Hypothalamus (tissue), 51 donors: ENCODE measurements at regions not wholly inside any gene's neighbourhood (a gene's known extent, or its start where the extent isn't known, plus 50 kb on each side); places are given as distances from the start of the nearest gene placed in this dataset.

Experiments used
- DNase-seq, 51 donors: peaks; one replicate each; lab custom pipeline; 2025; lab: John Stamatoyannopoulos, UW

DNA sequence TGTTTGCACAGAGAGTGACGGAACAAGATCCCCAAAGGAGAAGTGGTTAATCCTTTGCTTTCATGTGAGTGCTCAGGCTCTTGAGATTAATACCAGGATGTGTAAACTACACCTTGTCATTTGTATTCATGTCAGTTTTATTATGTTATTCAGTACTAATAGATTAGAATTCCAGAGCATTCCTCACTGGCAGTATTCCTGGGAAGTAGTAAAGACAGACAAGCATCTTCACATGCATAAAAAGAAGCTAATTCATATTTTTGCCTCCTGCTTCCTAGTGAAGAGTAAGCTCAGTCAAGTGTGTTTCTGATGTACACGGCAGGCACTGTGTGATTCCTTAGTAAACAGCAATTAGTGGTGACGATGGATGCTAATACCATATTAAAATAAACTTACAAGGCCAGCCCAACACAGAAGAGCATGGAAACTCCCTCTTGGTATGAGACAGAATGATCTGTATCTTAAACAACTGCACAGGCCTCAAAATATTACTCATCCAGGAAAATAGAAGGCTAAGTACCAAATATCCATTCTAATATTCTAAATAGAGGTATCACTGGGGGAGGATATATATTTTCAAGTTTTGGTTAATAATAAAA is 336.8 kb upstream of the MCTP2 start:
- no peak for DNase-seq

DNA sequence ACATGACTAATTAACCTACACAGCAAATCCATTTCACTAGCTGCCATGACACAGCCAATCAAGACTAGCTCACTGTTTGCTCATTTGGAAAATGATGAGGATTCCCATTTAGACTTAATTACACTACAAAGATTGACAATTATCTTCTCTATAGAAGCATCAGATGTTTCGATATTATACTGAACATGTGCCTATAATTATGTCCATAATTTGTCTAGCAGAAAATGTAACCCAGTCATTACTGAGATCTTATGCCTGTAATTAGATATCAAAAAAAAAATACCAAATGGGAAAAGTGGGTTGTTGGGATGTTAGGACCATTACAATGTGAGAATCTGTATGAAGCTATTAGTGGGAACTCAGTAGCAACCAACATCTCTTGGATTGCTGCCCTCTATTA is 344.2 kb upstream of the MCTP2 start:
- DNase-seq, result no peak

DNA sequence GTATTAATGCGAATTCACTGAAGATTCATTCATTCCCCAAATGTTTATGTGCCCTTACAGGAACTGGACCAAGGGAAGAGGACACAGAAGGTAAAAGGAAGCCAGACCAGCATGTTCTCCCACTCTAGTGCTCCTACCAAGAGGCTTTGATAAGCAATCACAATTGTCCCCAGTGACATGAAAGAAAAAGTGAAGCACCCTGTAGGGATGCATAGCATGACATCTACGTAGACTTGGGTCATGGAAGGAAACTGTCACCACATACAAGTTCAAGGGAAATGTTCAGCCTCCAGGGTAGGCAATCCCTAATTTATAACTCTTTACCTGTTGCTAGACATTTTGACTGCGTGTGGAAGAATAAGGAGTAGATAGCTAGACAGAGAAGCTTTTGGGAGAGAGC is 348.6 kb upstream of the MCTP2 start:
- no peak for DNase-seq

DNA sequence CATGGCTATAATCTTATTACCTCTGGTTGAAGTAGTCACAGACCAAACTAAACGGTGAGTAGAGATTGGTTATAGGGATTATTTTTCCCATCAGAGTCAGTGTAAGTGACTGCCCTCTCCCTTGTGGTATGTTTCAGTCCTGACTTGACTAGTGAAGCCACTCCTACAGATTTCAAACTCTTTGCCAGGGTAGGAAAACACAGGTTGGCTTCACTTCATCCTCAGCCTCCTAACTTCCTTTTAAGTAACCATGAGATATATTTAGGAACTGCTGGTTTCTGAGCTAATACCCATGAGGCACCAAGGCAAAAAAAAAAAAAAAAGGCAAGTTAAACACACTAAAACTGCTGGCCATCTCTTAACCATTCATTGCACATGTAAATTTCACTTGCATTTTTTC is 349.2 kb upstream of the MCTP2 start:
- no peak for DNase-seq

DNA sequence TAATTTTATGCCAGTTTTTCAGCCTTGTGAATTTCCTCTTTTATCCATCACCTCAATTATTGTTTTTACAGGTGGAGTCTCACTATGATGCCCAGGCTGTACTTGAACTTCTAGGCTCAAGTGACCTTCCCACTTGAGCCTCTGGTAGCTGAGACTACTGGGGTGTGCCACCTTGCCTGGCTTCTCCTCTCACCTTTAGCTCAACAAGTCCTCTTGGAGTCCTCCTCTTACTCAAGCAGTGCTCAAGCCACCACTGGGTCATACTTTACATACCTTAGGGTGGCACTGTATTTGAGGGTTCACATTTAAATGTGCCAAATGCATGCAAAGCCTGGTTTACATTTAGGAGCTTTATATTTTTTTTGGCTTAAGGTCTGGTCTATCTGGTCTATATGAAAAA is 350.1 kb upstream of the MCTP2 start:
- DNase-seq, result no peak

DNA sequence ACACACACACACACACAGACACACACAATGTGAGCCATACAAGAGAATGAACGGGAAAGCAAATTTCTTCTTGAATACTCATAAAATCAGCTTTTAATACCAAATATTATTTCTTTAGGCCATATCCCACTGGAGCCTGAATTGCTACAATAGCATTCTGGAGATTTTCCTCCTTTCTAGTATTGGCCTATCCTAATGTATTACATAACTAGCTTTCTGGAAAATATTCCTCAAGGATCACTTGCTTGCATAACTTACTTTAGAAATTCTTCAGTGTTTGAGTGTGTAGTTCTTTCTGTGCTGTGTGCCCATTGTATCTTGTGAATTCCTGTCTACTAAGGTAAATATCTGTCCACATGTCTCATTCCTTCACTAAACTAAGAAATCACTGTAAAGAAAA is 351.0 kb upstream of the MCTP2 start:
- no peak for DNase-seq

DNA sequence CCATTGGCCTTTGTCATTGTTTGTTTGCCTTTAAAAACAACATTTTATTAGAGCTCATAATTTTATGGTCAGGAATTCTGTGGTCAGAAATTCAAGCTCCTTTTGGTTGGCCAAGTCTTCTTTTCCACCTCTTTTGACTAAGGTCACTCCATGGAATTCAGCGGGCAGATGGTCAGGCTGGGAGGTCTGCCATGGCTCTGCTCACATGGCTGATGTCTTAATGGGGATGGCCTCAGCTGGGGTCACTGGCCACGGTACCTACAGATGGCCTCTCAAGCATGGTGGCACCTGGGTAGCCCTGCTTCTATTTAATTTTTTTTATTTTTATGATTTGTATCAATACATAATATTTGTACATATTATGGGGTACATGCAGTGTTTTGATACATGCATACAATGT is 360.8 kb upstream of the MCTP2 start:
- no peak for DNase-seq

DNA sequence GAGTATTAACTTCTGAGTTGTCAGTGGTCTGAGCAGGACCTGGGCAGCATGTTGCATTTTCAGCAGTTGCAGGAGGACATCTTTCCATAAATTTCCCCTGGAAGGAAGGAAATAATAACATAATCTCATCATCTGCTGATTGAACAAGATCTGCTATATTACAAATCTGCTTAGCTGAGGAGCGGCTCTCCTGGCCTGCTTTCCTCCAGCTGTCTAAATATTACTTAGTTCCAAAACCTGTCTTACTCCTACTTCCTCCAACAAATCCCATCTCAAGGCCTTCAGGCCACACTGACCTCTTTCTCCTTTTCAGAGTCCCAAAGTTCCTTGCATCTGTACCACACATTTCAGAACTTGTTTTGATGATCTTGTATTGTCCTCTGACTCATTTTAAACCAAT is 364.4 kb upstream of the MCTP2 start:
- no peak for DNase-seq

DNA sequence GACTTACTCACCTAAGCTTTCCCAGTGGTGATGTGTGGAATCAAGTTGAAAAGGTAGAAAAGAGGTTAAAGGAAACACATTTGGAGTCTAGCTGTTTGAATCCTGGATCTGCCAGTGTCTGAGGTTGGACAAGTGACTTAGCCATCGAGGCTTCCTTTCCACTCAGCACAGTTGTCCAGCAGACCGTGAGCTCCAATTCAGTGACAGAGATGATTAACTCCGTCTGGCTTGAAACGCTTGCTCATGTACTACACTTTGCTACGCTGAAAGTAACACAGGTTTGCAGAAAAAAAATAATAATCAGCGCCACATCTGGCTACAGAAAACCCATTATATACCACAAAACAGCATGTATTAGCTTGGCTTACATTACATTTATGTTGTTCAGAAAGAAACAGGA is 364.9 kb upstream of the MCTP2 start:
- no peak for DNase-seq

DNA sequence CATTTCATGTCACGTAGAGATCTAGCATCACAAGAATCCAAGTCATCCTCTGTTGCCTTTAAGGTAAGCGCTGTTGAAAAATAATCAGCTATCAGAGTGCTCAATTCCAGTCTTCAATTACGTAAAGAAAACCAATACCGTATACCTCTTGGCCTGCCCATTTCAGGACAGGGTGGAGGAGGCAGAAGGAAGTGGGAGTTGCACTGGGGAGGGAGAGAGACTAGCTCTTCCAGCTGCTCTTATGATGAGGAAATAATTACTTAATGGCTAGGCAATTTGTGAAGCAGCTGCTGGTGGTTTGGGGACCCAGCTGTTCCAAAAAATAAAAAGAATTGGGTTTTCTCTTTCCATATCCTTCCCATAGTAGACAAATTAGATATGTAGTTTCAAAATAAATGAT is 365.8 kb upstream of the MCTP2 start:
- DNase-seq, result no peak

DNA sequence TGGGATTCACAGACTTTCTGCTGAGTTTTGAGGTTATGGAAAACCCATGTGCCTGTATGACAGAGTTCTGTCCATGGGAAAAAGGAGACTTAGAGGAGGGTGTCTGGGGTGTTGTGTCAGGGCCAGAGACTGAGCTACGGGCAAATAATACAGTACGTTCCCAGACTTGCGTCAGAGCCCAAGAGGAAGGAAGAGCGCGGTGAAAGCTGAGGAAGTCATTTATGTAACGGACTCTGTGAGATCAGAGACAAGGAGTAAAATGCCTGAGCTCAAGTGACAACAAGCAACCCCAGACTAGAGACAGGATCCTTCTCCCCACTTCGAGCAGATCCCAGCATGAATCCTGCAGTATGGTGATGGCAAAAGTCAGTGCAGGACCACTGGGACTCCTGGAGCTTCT is 368.6 kb upstream of the MCTP2 start:
- peak in 11 of 51 donors; percentile 1 to 23 (median 5) for DNase-seq

DNA sequence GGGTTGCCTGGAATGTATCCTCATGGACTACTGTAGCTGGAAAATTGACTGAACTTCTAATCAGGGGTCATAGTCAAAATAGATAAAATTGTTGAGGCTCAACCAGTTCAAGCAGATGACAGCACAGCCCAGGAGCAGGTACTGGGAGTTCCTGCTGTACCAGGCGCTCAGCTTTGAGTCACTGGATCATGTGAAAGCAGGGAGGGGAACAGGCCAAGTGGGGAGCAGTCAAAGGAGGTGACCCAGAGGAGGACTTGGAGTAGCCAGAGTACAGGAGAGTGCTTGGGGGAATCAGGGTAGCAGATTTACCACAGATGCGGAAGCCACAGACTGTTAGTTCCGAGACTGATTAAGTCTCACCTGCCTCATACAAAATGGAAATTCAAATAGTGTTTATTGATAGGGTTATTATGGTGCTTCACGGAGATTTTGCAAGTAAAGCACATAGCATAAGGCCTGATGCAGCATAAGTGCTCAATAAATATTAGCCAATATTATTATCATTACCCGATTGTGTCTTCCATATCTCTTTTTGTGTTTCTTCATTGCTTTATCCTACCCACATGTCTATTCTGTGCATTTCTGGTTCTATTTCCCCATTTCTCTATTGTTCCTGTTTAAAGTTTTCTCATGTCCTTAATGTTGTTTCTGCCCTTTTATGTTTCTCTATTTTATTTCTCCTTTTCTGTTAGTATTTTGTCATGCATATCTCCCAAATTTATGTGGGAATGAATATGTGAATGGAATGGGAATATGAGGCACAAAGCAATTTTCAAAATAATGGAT is 369.2 kb upstream of the MCTP2 start:
- peak in 2 of 51 donors; percentile 2 for DNase-seq

DNA sequence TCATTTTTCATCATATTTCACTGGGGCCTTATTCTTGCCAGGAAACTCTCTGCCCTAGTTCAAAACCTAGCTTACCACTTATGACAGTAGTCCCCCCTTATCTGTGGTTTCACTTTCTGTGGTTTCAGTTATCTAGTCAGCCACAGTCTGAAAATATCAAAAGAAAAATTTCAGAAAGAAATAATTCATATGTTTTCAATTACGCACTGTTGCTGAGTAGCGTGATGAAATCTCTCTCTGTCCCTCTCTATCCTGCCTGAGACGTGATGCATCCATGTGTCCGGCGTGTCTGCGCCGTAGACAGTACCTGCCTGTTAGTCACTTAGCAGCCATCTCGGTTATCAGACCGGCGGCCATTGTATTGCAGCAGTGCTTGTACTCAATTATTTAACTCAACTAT is 369.9 kb upstream of the MCTP2 start:
- DNase-seq, result no peak

DNA sequence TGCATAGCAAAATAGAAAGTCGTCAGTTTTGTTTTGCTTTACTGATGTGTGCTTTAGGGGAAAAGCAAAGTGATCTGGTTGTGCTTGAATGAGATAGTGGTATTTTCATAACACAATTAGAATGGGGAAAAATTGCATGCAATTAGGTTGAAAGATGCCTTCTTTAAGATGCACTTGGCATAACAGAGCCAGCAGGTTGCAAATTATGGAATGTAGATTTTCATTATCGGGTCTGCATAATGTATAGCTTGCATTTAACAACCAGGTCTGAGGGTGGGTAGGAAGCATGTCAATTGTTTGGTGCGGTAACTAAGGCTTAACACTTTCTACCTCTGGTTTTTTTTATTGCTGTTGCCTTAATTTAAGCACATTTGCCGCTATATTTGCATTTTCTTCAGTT is 370.7 kb upstream of the MCTP2 start:
- no peak for DNase-seq

DNA sequence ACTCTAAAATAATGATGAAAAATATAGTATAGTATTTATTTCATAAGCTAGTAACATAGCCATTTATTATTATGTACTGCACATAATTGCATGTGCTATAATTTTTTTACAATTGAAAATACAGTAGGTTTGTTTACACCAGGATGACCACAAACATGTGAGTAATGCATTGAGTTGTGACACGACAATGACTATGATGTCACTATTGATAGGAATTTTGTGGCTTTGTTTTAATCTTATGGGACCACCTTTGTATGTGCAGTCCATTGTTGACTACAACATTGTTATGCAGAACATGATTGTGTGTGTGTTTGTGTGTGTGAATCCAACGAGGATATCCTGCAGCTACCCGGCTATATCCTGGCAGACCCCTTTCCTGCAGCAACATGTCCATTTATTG is 372.2 kb upstream of the MCTP2 start:
- no peak for DNase-seq

DNA sequence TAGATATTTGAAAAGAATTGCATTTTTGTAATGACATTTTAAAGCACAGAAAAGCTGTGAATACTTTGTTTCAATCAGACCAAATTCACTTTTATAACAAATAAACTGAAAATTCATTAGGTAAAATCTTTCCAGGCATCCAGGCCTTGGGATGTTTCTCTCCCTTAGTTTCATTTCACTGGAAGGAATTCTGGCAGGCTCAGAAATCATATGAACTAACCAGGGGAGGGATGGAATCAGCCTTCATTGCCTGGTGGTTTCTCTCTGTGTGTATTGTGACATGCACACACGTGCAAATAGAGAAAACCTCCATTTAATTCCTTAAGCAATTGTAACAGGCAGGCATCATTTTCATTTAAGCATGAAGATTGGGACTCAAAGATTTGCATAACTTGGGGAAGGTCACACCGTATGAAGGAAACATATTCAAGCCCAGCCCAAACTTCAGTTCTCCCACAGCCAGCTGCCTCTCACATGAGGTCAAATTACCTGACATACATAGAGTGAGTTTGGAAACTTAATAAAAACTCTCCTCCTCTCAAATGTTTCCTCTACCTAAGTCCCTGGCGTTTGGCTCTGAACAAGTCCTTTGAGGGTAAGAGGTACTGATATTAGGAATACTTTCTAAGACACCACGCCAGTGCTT is 376.1 kb upstream of the MCTP2 start:
- no peak for DNase-seq

DNA sequence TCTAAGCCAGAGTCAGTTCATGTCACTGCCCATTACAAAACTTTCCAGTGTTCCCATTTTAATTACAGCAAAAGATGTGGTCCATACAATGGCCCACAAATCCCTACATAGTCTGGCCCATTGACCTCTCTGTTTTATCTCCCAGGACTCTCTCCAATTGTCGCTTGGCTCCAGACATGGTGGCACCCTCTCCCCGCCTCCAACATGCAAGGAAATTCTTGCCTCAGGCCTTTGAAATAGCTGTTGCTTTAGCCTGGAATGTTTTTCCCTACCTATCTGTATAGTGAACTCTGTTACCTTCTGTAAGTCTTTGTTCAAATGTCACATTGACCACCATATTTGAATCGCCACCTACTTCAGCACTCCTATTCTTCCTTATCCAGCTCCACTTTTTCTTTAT is 377.3 kb upstream of the MCTP2 start:
- no peak for DNase-seq

DNA sequence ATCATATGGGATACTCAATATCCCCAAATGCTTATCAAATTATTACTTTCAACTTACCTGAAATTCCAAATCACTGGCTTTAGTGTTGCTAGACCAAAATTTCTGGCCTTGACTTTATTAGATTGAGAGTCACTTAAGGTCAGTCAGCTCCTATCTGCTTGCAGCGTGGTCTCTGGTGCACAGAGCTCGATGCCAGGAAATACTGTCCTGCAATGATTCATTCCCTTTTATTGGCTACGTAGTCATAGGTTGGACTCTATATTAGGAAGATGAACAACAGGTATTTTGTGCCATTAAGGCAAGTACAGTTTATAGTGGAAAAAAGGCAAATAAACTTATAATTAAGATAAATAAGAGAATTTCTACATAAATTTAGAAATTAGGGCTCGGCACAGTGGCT is 378.6 kb upstream of the MCTP2 start:
- DNase-seq, result no peak

DNA sequence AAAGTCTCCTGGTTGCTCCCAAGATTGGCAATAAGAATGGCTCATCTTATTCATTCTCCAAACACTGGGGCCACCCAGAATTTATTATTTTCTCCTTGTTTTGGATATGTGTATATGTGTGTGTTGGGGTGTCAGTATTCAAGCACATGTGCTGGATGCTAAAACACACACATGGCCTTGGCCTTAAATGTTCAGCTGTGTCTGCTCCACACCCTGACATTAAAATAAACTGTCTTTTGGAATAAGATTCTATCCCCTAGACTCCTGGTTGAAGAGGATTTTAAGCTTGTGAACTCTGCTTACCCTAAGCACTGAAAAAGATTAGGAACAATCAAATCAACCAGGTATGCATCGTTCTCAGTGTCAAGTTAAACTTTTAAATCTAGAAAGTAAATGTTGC is 382.9 kb upstream of the MCTP2 start:
- no peak for DNase-seq

DNA sequence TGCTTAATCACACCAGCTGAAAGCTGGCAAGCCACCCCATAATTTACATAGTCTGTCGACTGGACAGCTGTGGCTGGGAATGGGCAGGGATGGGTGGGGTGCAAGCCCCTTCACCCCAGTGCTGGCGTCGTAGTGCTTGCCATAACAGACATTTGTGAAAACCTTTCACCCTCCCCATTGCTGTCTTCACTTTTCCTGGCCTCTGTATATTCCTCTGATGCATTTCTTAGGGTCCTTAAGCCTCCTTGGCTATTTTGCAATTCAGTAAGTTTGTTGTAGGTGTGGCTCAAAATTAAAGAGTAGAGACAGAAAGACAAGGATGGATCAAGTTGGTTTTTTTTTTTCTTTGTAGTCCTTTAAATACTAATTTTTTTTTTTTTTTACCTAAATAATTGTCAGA is 383.3 kb upstream of the MCTP2 start:
- DNase-seq, result no peak

DNA sequence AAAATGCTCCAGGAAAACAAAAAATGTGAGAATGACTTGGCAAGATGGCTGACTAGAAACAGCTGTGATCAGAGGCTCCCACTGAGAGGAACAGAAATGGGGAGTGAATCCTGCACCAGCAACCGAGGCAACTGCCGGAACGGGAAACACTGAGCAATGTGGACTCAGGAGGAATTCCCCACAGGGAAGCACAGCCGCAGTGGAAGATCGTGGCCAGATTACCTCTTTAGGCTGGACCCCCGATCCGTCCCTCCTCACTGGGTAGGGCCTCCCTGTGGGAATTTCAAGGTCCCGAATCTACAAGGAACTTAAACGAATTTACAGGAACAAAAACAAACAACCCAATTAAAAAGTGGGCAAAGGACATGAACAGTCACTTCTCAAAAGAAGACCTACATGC is 385.2 kb upstream of the MCTP2 start:
- no peak for DNase-seq

DNA sequence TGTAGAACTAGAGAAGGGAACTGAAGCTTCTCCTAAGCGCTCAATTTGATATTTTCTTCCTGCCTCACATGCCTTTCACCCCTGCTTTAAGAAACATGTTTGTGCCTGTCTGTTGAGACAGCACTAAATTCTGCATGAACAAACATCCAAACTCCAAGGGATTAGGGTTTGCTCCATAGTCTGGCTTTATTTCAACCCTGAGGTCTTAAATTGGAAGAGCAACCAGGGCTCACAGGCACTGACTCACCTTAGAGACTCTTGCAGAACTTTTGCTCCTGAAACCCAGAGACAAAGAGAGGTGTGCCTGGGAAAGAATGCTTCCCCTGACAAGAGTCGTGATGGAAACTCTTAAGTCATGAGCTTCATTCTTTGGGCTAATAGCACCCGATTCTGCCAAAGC is 393.9 kb upstream of the MCTP2 start:
- DNase-seq, result no peak
